ENCODE measurements at regions not wholly inside any gene's neighbourhood (a gene's known extent, or its start where the extent isn't known, plus 50 kb on each side); places are given as distances from the start of the nearest gene placed in this dataset.

DNA sequence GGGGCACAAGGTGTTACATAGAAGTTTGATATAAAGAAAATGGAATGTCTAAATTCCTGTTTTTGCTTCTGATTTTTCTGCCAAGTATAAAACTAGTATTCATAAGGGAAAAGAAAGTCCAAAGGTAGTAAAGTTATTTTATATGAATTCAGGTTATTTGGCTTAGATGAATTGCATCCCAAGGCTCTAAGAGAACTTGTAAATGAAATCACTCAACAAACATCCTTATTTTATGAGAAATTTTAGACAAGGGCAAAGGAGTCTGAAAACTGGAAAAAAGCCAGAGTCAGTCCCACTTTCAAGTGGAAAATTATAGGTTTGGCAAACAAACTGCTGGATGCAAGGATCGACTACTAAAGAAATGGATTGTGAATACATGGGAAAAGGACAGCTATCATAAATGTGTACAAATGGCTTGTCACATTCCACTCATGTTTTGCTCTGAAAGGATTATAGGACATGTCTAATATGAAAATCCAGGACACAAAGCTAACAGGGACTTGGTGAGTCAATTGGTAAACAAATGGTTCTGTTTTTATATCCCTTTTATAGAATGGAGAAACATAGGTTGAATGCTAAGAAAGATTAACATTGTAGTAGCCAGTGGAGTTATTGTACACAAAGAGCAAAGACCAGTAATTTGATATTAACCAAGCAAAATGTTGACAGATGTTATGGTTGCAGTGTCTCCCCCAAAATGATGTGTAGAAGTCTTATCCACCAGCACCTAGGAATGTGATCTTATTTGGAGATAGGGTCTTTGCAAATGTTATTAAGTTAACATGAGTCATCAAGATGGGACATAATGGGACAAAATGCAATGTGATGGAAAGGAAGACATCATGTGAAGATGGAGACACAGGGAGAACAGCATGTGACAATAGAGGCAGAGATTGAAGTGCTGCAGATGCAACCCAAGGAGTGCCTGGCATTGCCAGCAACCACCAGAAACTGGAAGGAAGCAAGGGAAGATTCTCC lies 495.7 kb downstream of the TLE1 start:
- Histone ChIP-seq H3K27ac (ENCODE audit: low read depth in 1 of 3, low read length in 2 of 3) (no peak overlapping the region), H3K27me3 (ENCODE audit: control insufficient read depth in 3 of 3, insufficient read depth in 3 of 3, low read length in 3 of 3) (no peaks in the 10 kb centered on the region), H3K9me3 (ENCODE audit: control insufficient read depth in 2 of 2, insufficient read depth in 1 of 2, low read depth in 1 of 2, low read length in 1 of 2) (no peaks in the 10 kb centered on the region), H3K4me1 (ENCODE audit: control insufficient read depth in 3 of 3, insufficient read depth in 2 of 3, low read depth in 1 of 3, low read length in 2 of 3) (no peaks in the 10 kb centered on the region), H3K4me3 (ENCODE audit: low read depth in 1 of 3, low read length in 3 of 3) (no peak overlapping the region), H3K36me3 (ENCODE audit: control insufficient read depth in 3 of 3, insufficient read depth in 2 of 3, low read depth in 1 of 3, low read length in 3 of 3) (no peaks in the 10 kb centered on the region)
- DNase-seq = no peak
- FAIRE-seq = no peak
- 65 to 72% (median 69%) methylated on average over 1 of the region's 1 CpG for WGBS, 3 donors

DNA sequence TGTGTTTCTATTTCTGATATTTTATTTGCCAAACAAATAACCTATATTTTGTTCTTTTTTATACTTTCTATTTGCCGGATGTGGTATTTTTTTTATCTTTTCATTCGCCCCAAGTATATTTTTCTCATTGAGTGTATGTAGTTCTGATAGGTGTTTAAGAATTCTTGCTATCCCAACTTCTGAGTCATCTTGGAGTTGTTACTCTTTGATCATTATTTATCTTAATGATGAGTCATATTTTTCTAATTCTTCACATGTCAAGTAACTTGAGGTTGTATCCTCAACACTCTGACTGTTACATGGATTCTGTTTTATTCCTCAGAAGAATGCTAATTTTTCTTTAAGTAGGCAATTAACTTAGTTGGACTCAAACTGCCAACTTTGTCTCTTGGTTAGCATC lies 498.1 kb downstream of the TLE1 start:
- Histone ChIP-seq H3K9me3 (ENCODE audit: control insufficient read depth in 2 of 2, insufficient read depth in 1 of 2, low read depth in 1 of 2, low read length in 1 of 2) (no peaks in the 10 kb centered on the region), H3K4me3 (ENCODE audit: low read depth in 1 of 3, low read length in 3 of 3) (no peak overlapping the region), H3K36me3 (ENCODE audit: control insufficient read depth in 3 of 3, insufficient read depth in 2 of 3, low read depth in 1 of 3, low read length in 3 of 3) (no peaks in the 10 kb centered on the region), H3K27me3 (ENCODE audit: control insufficient read depth in 3 of 3, insufficient read depth in 3 of 3, low read length in 3 of 3) (no peaks in the 10 kb centered on the region), H3K4me1 (ENCODE audit: control insufficient read depth in 3 of 3, insufficient read depth in 2 of 3, low read depth in 1 of 3, low read length in 2 of 3) (no peaks in the 10 kb centered on the region), H3K27ac (ENCODE audit: low read depth in 1 of 3, low read length in 2 of 3) (no peak overlapping the region)
- DNase-seq (no peak), FAIRE-seq (no peak)
- WGBS, 3 donors = 91 to 93% (median 92%) methylated on average over 2 of the region's 2 CpGs

DNA sequence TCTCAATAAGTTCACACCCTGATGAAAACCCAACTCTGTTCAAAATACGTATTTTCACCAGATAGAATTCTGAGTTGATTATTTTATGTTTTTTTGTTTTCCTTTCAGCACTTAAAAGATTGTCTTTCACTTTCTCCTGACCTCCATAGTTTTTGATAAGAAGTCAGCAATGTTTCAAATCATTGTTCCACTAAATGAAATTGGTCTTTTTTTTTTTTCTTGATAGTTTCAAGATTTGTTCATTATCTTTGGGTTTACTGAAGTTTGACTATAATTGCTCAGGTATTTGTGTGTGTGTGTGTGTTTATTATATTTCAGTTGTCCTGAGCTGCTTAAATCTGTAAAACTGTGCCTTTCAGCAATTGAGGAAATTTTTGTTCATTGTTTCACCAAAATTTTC lies 498.7 kb downstream of the TLE1 start:
- no peaks in the 10 kb centered on the region for H3K4me1 ChIP-seq (ENCODE audit: control insufficient read depth in 3 of 3, insufficient read depth in 2 of 3, low read depth in 1 of 3, low read length in 2 of 3)
- DNase-seq (no peak), FAIRE-seq (no peak)
- H3K27me3 ChIP-seq (ENCODE audit: control insufficient read depth in 3 of 3, insufficient read depth in 3 of 3, low read length in 3 of 3) = no peaks in the 10 kb centered on the region
- H3K36me3 ChIP-seq (ENCODE audit: control insufficient read depth in 3 of 3, insufficient read depth in 2 of 3, low read depth in 1 of 3, low read length in 3 of 3) = no peaks in the 10 kb centered on the region
- no peak overlapping the region for H3K4me3 ChIP-seq (ENCODE audit: low read depth in 1 of 3, low read length in 3 of 3)
- H3K27ac ChIP-seq (ENCODE audit: low read depth in 1 of 3, low read length in 2 of 3) = no peak overlapping the region
- 72 to 81% (median 79%) methylated on average over 1 of the region's 1 CpG for WGBS, 3 donors
- H3K9me3 ChIP-seq (ENCODE audit: control insufficient read depth in 2 of 2, insufficient read depth in 1 of 2, low read depth in 1 of 2, low read length in 1 of 2) = no peaks in the 10 kb centered on the region

DNA sequence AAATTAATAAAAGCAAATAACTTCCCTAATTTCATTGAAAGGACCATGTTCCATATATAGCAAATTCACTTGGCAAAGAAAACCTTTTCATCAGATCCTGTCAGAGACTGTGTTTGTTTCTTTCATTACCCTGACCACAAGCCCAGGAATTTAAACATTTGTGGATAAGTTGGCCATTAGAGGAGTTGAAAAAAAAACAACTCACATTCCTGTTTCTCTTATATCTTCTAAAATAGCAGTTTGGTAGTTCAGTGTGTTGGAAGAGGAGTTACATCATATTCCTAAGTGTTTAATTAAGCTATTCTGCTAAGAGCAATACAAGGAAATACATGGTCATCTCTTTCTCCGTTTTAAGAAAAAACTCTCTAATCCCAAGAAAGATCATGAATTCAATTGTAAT lies 505.6 kb downstream of the TLE1 start:
- FAIRE-seq = no peak
- no peaks in the 10 kb centered on the region for H3K36me3 ChIP-seq (ENCODE audit: control insufficient read depth in 3 of 3, insufficient read depth in 2 of 3, low read depth in 1 of 3, low read length in 3 of 3)
- H3K27me3 ChIP-seq (ENCODE audit: control insufficient read depth in 3 of 3, insufficient read depth in 3 of 3, low read length in 3 of 3) = no peaks in the 10 kb centered on the region
- H3K9me3 ChIP-seq (ENCODE audit: control insufficient read depth in 2 of 2, insufficient read depth in 1 of 2, low read depth in 1 of 2, low read length in 1 of 2) = no peaks in the 10 kb centered on the region
- H3K4me1 ChIP-seq (ENCODE audit: control insufficient read depth in 3 of 3, insufficient read depth in 2 of 3, low read depth in 1 of 3, low read length in 2 of 3) = no peaks in the 10 kb centered on the region
- WGBS, 3 donors = 56 to 74% (median 63%) methylated on average over 1 of the region's 1 CpG
- H3K4me3 ChIP-seq (ENCODE audit: low read depth in 1 of 3, low read length in 3 of 3) = no peak overlapping the region
- H3K27ac ChIP-seq (ENCODE audit: low read depth in 1 of 3, low read length in 2 of 3) = no peak overlapping the region
- DNase-seq = peak in 1 of 2 donors; percentile 7

DNA sequence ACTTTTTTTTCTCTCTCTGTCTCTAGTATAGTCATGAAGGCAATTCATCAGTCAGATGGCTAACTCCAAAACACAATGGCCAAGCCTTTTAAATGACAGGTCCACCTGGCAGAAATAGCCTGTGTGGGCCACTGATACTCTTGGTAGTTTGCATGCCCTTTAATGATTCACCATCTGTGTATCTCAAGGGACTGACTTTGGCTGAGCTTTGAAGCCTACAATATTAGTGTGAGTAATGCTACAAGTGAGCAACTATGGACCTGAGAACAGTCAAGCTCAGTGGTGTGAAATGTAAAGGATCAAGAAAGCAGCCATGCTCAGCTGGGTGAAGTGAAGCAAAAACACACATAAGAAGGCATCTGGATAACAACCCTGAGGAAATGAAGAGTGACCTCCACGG lies 506.9 kb downstream of the TLE1 start:
- no peaks in the 10 kb centered on the region for H3K27me3 ChIP-seq (ENCODE audit: control insufficient read depth in 3 of 3, insufficient read depth in 3 of 3, low read length in 3 of 3)

DNA sequence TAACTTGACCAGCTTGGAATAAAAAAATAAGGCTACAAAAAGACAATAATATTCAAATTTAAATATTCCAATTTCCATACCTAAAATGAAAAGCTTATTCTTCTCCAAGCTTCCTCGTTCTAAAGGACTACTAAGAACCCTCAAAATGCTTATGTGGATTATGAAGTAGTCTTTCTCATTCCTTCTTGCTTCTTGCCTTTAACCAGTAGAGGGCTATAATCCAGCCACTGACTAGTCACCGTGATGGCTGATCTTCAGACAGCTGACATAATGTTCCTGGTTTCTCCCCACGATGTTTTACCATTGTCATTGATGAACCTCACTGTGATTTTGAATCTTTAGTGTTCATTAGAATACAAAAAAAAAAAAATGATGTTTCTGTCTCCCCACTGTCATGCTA lies 515.3 kb downstream of the TLE1 start:
- Histone ChIP-seq H3K27ac (ENCODE audit: low read depth in 1 of 3, low read length in 2 of 3) (no peak overlapping the region), H3K36me3 (ENCODE audit: control insufficient read depth in 3 of 3, insufficient read depth in 2 of 3, low read depth in 1 of 3, low read length in 3 of 3) (no peaks in the 10 kb centered on the region), H3K27me3 (ENCODE audit: control insufficient read depth in 3 of 3, insufficient read depth in 3 of 3, low read length in 3 of 3) (no peaks in the 10 kb centered on the region), H3K9me3 (ENCODE audit: control insufficient read depth in 2 of 2, insufficient read depth in 1 of 2, low read depth in 1 of 2, low read length in 1 of 2) (no peaks in the 10 kb centered on the region), H3K4me3 (ENCODE audit: low read depth in 1 of 3, low read length in 3 of 3) (no peak overlapping the region), H3K4me1 (ENCODE audit: control insufficient read depth in 3 of 3, insufficient read depth in 2 of 3, low read depth in 1 of 3, low read length in 2 of 3) (no peaks in the 10 kb centered on the region)
- FAIRE-seq (no peak), DNase-seq (no peak)
- 61 to 81% (median 67%) methylated on average over 3 of the region's 3 CpGs for WGBS, 3 donors

More for the DNA sequence above, 506.9 kb downstream of the TLE1 start:
- WGBS, 3 donors = 0 to 64% (median 25%) methylated on average over 1 of the region's 1 CpG
- no peaks in the 10 kb centered on the region for H3K4me1 ChIP-seq (ENCODE audit: control insufficient read depth in 3 of 3, insufficient read depth in 2 of 3, low read depth in 1 of 3, low read length in 2 of 3)
- H3K27ac ChIP-seq (ENCODE audit: low read depth in 1 of 3, low read length in 2 of 3) = no peak overlapping the region
- no peaks in the 10 kb centered on the region for H3K9me3 ChIP-seq (ENCODE audit: control insufficient read depth in 2 of 2, insufficient read depth in 1 of 2, low read depth in 1 of 2, low read length in 1 of 2)
- FAIRE-seq (no peak), DNase-seq (no peak)
- no peak overlapping the region for H3K4me3 ChIP-seq (ENCODE audit: low read depth in 1 of 3, low read length in 3 of 3)
- no peaks in the 10 kb centered on the region for H3K36me3 ChIP-seq (ENCODE audit: control insufficient read depth in 3 of 3, insufficient read depth in 2 of 3, low read depth in 1 of 3, low read length in 3 of 3)

DNA sequence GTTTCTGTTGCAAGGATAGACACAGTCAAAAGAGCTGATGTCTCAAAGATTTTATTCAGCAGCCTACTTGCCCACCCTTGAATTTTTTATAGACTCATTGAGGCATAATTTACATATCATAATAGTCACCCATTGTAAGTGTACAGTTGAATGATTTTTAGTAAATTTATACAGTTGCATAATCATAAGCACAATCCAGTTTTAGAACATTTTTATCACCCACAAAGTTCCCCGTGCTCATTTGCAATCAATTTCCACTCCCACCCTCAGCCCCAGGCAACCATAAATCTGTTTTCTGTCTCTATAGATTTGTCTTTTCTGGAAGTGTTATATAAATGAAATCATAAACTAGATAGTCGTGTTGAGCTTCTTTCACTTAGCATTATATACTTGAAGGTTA lies 517.7 kb downstream of the TLE1 start:
- no peak for FAIRE-seq
- no peaks in the 10 kb centered on the region for H3K36me3 ChIP-seq (ENCODE audit: control insufficient read depth in 3 of 3, insufficient read depth in 2 of 3, low read depth in 1 of 3, low read length in 3 of 3)
- H3K27ac ChIP-seq (ENCODE audit: low read depth in 1 of 3, low read length in 2 of 3) = no peak overlapping the region

DNA sequence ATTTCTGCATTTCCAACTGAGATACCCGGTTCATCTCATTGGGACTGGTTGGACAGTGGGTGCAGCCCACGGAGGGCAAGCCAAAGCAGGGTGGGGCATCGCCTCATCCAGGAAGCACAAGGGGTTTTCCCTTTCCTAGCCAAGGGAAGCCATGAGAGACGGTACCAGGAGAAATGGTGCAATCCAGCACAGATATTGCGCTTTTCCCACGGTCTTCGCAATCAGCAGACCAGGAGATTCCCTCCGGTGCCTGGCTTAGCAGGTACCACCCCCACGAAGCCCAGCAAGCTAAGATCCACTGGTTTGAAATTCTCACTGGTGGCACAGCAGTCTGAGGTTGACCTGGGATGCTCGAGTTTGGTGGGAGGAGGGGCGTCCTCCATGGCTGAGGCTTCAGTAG lies 527.0 kb downstream of the TLE1 start:
- no peak overlapping the region for H3K4me3 ChIP-seq (ENCODE audit: low read depth in 1 of 3, low read length in 3 of 3)
- no peak for DNase-seq
- no peak for FAIRE-seq
- no peak overlapping the region for H3K27ac ChIP-seq (ENCODE audit: low read depth in 1 of 3, low read length in 2 of 3)
- peaks cover 0 to 4% of the 10 kb centered on the region in 2 donors for H3K9me3 ChIP-seq (ENCODE audit: control insufficient read depth in 2 of 2, insufficient read depth in 1 of 2, low read depth in 1 of 2, low read length in 1 of 2)
- WGBS, 3 donors = 79 to 88% (median 80%) methylated on average over 11 of the region's 11 CpGs
- no peaks in the 10 kb centered on the region for H3K4me1 ChIP-seq (ENCODE audit: control insufficient read depth in 3 of 3, insufficient read depth in 2 of 3, low read depth in 1 of 3, low read length in 2 of 3)
- no peaks in the 10 kb centered on the region for H3K27me3 ChIP-seq (ENCODE audit: control insufficient read depth in 3 of 3, insufficient read depth in 3 of 3, low read length in 3 of 3)
- no peaks in the 10 kb centered on the region for H3K36me3 ChIP-seq (ENCODE audit: control insufficient read depth in 3 of 3, insufficient read depth in 2 of 3, low read depth in 1 of 3, low read length in 3 of 3)

More for the DNA sequence above, 517.7 kb downstream of the TLE1 start:
- no peaks in the 10 kb centered on the region for H3K27me3 ChIP-seq (ENCODE audit: control insufficient read depth in 3 of 3, insufficient read depth in 3 of 3, low read length in 3 of 3)
- H3K4me3 ChIP-seq (ENCODE audit: low read depth in 1 of 3, low read length in 3 of 3) = no peak overlapping the region
- no peaks in the 10 kb centered on the region for H3K4me1 ChIP-seq (ENCODE audit: control insufficient read depth in 3 of 3, insufficient read depth in 2 of 3, low read depth in 1 of 3, low read length in 2 of 3)
- no peaks in the 10 kb centered on the region for H3K9me3 ChIP-seq (ENCODE audit: control insufficient read depth in 2 of 2, insufficient read depth in 1 of 2, low read depth in 1 of 2, low read length in 1 of 2)
- DNase-seq = no peak
- 60 to 79% (median 69%) methylated on average over 2 of the region's 2 CpGs for WGBS, 3 donors

DNA sequence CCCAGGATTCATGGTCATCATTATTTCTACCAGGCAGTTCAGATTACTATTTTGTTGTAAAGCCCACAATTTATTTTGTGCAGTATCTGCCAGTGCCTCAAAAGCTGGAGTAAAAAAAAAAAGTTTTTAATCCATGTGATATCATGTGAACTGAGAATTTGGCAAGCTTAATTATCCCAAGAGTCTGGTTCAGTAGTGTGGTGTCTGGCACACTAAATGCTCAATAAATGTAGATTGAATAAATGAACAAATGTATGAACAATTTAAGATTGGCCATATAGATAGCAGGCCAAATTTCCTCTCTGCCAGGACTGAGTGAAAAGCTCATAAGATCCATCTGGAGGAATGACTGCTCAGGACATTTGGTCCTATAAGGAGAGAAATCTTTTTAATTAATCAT lies 533.0 kb downstream of the TLE1 start:
- Histone ChIP-seq H3K9me3 (ENCODE audit: control insufficient read depth in 2 of 2, insufficient read depth in 1 of 2, low read depth in 1 of 2, low read length in 1 of 2) (no peaks in the 10 kb centered on the region), H3K4me3 (ENCODE audit: low read depth in 1 of 3, low read length in 3 of 3) (no peak overlapping the region), H3K4me1 (ENCODE audit: control insufficient read depth in 3 of 3, insufficient read depth in 2 of 3, low read depth in 1 of 3, low read length in 2 of 3) (no peaks in the 10 kb centered on the region), H3K36me3 (ENCODE audit: control insufficient read depth in 3 of 3, insufficient read depth in 2 of 3, low read depth in 1 of 3, low read length in 3 of 3) (no peaks in the 10 kb centered on the region), H3K27ac (ENCODE audit: low read depth in 1 of 3, low read length in 2 of 3) (no peak overlapping the region), H3K27me3 (ENCODE audit: control insufficient read depth in 3 of 3, insufficient read depth in 3 of 3, low read length in 3 of 3) (no peaks in the 10 kb centered on the region)
- FAIRE-seq (no peak), DNase-seq (no peak)
